RWPE2 (cell line): ENCODE measurements at regions not wholly inside any gene's neighbourhood (a gene's known extent, or its start where the extent isn't known, plus 50 kb on each side); places are given as distances from the start of the nearest gene placed in this dataset.

Experiments
- ATAC-seq: fragments of 200-7000 bp; cut with Tn5 transposase; 3 replicates; pipeline ENCODE4 v1.9.1; 2021; ENCODE audit warnings: low read depth
- DNase-seq: peaks from one replicate; pipeline ENCODE4 v3.0.0-alpha.2; 2020; ENCODE audit warnings: low spot score
- H3K27ac ChIP-seq: fragments of 450-650 bp; 2 replicates; pipeline ENCODE4 v1.5.1; 2017; ENCODE audit warnings: mild to moderate bottlenecking; ENCODE audit not compliant: poor library complexity, severe bottlenecking
- H3K27me3 ChIP-seq: fragments of 250-450 bp; sonication (Bioruptor Pico); 2 replicates; pipeline ENCODE4 v1.5.1; 2021; ENCODE audit warnings: mild to moderate bottlenecking, moderate library complexity; ENCODE audit not compliant: insufficient read depth, poor library complexity, severe bottlenecking
- H3K36me3 ChIP-seq: fragments of 250-450 bp; sonication (Bioruptor Pico); 2 replicates; pipeline ENCODE4 v1.5.1; 2020; ENCODE audit warnings: low read depth, mild to moderate bottlenecking, moderate library complexity
- H3K4me1 ChIP-seq: fragments of 250-450 bp; sonication (Bioruptor Pico); 2 replicates; pipeline ENCODE4 v1.5.1; 2021; ENCODE audit warnings: mild to moderate bottlenecking, moderate library complexity; ENCODE audit not compliant: insufficient read depth, poor library complexity, severe bottlenecking
- H3K4me3 ChIP-seq: fragments of 250-450 bp; sonication (Bioruptor Pico); 2 replicates; pipeline ENCODE4 v1.5.1; 2021; ENCODE audit warnings: mild to moderate bottlenecking, moderate library complexity; ENCODE audit not compliant: severe bottlenecking
- H3K9me3 ChIP-seq: fragments of 250-450 bp; sonication (Bioruptor Pico); 2 replicates; pipeline ENCODE4 v1.5.1; 2021; ENCODE audit warnings: mild to moderate bottlenecking, moderate library complexity; ENCODE audit not compliant: severe bottlenecking
- CTCF ChIP-seq: fragments of 450-650 bp; IDR thresholded peaks from one replicate; pipeline ENCODE4 v1.5.1; 2017; ENCODE audit warnings: mild to moderate bottlenecking, moderate library complexity; ENCODE audit not compliant: poor library complexity, severe bottlenecking

- no peak overlapping the region for H3K4me3 ChIP-seq
- no peak; the same call in 2 of the 3 replicates for ATAC-seq
These were observed 1153.4 kb downstream of the CDH8 start for GRCh38 chr16:60882816-60883215.

GRCh38 chr16:60852635-60853034 is 1183.6 kb downstream of the CDH8 start:
- ATAC-seq, result no peak

More at GRCh38 chr16:60882816-60883215, 1153.4 kb downstream of the CDH8 start:
- no peak overlapping the region for H3K27ac ChIP-seq
- no peak for DNase-seq
- no peak for TF ChIP-seq CTCF
- peaks cover 9% of the 10 kb centered on the region for H3K27me3 ChIP-seq
- H3K36me3 ChIP-seq, result no peaks in the 10 kb centered on the region
- H3K9me3 ChIP-seq, result no peaks in the 10 kb centered on the region
- H3K4me1 ChIP-seq, result no peaks in the 10 kb centered on the region

GRCh38 chr16:60821661-60822060 is 1214.6 kb downstream of the CDH8 start:
- TF ChIP-seq CTCF, result no peak
- no peak for DNase-seq
- H3K27me3 ChIP-seq, result peaks cover 25% of the 10 kb centered on the region
- H3K4me3 ChIP-seq, result no peak overlapping the region
- no peak overlapping the region for H3K27ac ChIP-seq
- H3K4me1 ChIP-seq, result no peaks in the 10 kb centered on the region
- no peak for ATAC-seq
- no peaks in the 10 kb centered on the region for H3K36me3 ChIP-seq
- no peaks in the 10 kb centered on the region for H3K9me3 ChIP-seq

More at GRCh38 chr16:60852635-60853034, 1183.6 kb downstream of the CDH8 start:
- Histone ChIP-seq H3K9me3 (no peaks in the 10 kb centered on the region), H3K36me3 (no peaks in the 10 kb centered on the region), H3K27ac (no peak overlapping the region), H3K4me1 (no peaks in the 10 kb centered on the region), H3K4me3 (no peak overlapping the region), H3K27me3 (peaks cover 16% of the 10 kb centered on the region)
- DNase-seq, result no peak
- no peak for TF ChIP-seq CTCF

- no peak overlapping the region for H3K4me3 ChIP-seq
- H3K27me3 ChIP-seq, result peaks cover 19% of the 10 kb centered on the region
- H3K27ac ChIP-seq, result no peak overlapping the region
- no peaks in the 10 kb centered on the region for H3K9me3 ChIP-seq
- DNase-seq (no peak), ATAC-seq (no peak)
- no peaks in the 10 kb centered on the region for H3K4me1 ChIP-seq
- no peak for TF ChIP-seq CTCF
- no peaks in the 10 kb centered on the region for H3K36me3 ChIP-seq
These were observed 1215.9 kb downstream of the CDH8 start for GRCh38 chr16:60820361-60820760.

GRCh38 chr16:60818465-60818864 is 1217.8 kb downstream of the CDH8 start:
- no peaks in the 10 kb centered on the region for H3K9me3 ChIP-seq
- H3K27me3 ChIP-seq, result peaks cover 28% of the 10 kb centered on the region
- no peaks in the 10 kb centered on the region for H3K36me3 ChIP-seq
- no peak overlapping the region for H3K4me3 ChIP-seq
- ATAC-seq (no peak), DNase-seq (no peak)
- H3K4me1 ChIP-seq, result no peaks in the 10 kb centered on the region
- TF ChIP-seq CTCF, result no peak
- no peak overlapping the region for H3K27ac ChIP-seq
